K562 (cell line): ENCODE measurements at regions not wholly inside any gene's neighbourhood (a gene's known extent, or its start where the extent isn't known, plus 50 kb on each side); places are given as distances from the start of the nearest gene placed in this dataset.

Experiments used
- POLR2A ChIP-seq: fragments of 450-650 bp; conservative IDR thresholded peaks from 2 replicates; pipeline ENCODE4 v1.6.1; 2016
- RBM22 ChIP-seq: fragments of 200-400 bp; formaldehyde crosslinking; IDR thresholded peaks from 2 replicates; pipeline ENCODE4 v1.6.1; 2018; ENCODE audit warnings: low read length, low read depth; ENCODE audit not compliant: poor library complexity, severe bottlenecking
- RNF2 ChIP-seq: sonication (generic); IDR thresholded peaks from 2 replicates; pipeline ENCODE4 v1.6.1; 2016
- TARDBP ChIP-seq: fragments of 450-650 bp; IDR thresholded peaks from 2 replicates; pipeline ENCODE4 v1.6.1; 2016
- ZNF224 ChIP-seq: sonication (generic); formaldehyde crosslinking; IDR thresholded peaks from 2 replicates; pipeline ENCODE4 v1.8.0; 2022; ENCODE audit warnings: mild to moderate bottlenecking, missing genetic modification reagents
- ZNF785 ChIP-seq: fragments of 250-450 bp; sonication (Bioruptor Pico); IDR thresholded peaks from 2 replicates; pipeline ENCODE4 v1.4.0; 2020; ENCODE audit warnings: mild to moderate bottlenecking
- TF ChIP-seq, protein P1 (sequence below): fragments of 250-450 bp; sonication (Bioruptor Pico); IDR thresholded peaks from 2 replicates; pipeline ENCODE4 v1.5.0; 2021; ENCODE audit warnings: mild to moderate bottlenecking, borderline replicate concordance

DNA sequence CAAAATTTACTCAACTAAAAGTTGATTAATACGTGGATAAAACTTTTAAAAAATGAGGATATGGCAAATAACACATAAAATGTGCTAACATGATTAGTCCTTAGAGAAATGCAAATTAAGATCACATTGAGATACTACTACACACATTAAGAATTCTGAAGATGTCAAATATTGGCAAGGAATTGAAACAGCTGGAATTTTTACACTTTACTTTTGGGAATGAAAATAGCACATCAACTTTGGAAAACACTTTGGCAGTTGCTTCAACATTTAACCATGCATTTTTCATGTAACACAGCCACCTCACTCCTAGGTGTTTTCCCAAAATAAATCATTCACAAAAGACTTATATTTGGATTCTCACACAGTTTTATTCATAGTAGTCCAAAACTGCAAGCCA, 687.9 kb upstream of the SETBP1 start:
- no peak for TF ChIP-seq ZNF224
- no peak for TF ChIP-seq RNF2
- TF ChIP-seq, protein P1, sequence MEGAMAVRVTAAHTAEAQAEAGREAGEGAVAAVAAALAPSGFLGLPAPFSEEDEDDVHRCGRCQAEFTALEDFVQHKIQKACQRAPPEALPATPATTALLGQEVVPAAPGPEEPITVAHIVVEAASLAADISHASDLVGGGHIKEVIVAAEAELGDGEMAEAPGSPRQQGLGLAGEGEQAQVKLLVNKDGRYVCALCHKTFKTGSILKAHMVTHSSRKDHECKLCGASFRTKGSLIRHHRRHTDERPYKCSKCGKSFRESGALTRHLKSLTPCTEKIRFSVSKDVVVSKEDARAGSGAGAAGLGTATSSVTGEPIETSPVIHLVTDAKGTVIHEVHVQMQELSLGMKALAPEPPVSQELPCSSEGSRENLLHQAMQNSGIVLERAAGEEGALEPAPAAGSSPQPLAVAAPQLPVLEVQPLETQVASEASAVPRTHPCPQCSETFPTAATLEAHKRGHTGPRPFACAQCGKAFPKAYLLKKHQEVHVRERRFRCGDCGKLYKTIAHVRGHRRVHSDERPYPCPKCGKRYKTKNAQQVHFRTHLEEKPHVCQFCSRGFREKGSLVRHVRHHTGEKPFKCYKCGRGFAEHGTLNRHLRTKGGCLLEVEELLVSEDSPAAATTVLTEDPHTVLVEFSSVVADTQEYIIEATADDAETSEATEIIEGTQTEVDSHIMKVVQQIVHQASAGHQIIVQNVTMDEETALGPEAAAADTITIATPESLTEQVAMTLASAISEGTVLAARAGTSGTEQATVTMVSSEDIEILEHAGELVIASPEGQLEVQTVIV (CRISPR knock-in tag) = no peak
- TF ChIP-seq TARDBP = no peak
- no peak for TF ChIP-seq ZNF785 (CRISPR knock-in tag)
- no peak for TF ChIP-seq POLR2A
- no peak for TF ChIP-seq RBM22
